Cardiac fibroblast (primary cell): ENCODE measurements at regions not wholly inside any gene's neighbourhood (a gene's known extent, or its start where the extent isn't known, plus 50 kb on each side); places are given as distances from the start of the nearest gene placed in this dataset.

Experiments
- DNase-seq, 2 donors: peaks; one replicate each; pipeline versions ENCODE4 v3.0.0 to v3.0.0-alpha.2; 2010; ENCODE audit warnings: low read depth in 2 of 2
- H3K4me3 ChIP-seq, 2 donors: replicated peaks in 1 of 2; 1 replicate in 1 of 2; 2 replicates in 1 of 2; pipeline ENCODE4 v1.5.1; 2011; ENCODE audit warnings: low read depth in 2 of 2, low read length in 2 of 2, mild to moderate bottlenecking in 2 of 2, moderate library complexity in 1 of 2
- CTCF ChIP-seq: IDR thresholded peaks from one replicate; pipeline ENCODE4 v1.5.1; 2011; ENCODE audit warnings: low read depth, mild to moderate bottlenecking, low read length, inconsistent platforms

- H3K4me3 ChIP-seq, result peak overlapping the region in 1 of 2 donors; percentile 13
- peak; percentile 89 to 97 for DNase-seq
- TF ChIP-seq CTCF, result no peak
Measured at GRCh38 chr7:17523813-17524739, 225.6 kb downstream of the AHR start.

DNA sequence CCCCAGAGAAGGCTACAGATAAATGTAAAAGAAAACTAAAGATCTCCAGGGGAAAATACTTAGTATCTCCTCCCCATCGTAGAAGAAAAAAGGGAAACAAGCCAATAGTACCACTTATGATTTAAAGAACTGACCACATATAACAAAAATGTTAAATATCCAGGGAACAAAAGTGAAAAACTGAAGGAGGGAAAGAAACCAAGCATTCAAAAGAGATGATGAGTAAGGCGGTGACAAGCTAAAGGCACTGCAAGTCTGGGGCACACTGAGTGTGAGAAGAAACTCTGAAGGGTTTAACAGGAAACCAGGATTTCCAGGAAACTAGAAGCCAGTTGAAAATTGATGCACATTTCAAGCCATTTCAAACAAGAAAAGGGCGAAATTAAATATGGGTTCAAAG lies 226.3 kb downstream of the AHR start:
- DNase-seq, result peak; percentile 58 to 92

DNA sequence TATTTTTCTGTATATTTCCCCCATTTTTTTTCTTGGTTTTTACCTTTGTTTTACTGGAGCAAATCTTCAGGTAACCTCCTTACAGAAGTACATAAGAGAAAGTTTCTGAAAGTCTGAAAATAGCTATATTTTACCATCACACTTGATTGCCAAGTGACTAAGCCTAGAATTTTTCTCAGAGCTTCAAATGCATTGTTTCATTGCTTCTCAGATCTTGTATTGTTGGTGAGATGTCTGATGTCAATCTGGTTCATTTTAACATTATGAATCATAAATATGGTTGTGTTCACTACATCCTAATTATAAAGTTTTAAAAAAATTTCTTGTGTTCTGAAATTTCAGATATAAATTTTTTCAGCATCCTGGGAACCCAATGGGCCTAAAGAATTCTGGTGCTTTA lies 228.2 kb downstream of the AHR start:
- peak in 1 of 2 donors; percentile 78 for DNase-seq
- no peak for TF ChIP-seq CTCF
- H3K4me3 ChIP-seq, result no peak overlapping the region

More for the DNA sequence above, 226.3 kb downstream of the AHR start:
- H3K4me3 ChIP-seq, result peak overlapping the region in 1 of 2 donors; percentile 13
- TF ChIP-seq CTCF, result no peak

DNA sequence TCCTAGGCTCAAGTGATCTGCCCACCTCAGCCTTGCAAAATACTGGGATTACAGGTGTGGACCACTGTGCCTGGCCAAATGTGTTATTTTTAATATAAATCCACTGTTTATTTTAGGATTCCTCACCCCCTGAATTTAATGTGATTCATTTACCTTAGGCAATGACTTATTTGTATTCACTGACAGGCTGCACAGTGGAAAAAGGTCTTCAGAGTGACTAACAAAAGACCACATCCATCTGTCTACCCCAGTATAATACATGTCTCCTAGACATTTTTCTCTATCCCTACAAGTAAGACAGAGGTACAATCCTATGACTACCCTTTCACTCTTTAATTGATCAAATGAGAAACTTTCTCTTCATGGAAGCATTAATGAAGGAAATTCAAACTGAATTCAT lies 230.2 kb downstream of the AHR start:
- no peak for TF ChIP-seq CTCF
- no peak overlapping the region for H3K4me3 ChIP-seq
- peak in 1 of 2 donors; percentile 60 for DNase-seq

GRCh38 chr7:17530244-17530643 lies 231.8 kb downstream of the AHR start:
- peak; percentile 96 for DNase-seq

GRCh38 chr7:17530741-17531421 lies 232.4 kb downstream of the AHR start:
- TF ChIP-seq CTCF, result peak; percentile 14
- H3K4me3 ChIP-seq, result no peak overlapping the region
- DNase-seq, result peak; percentile 66 to 73

More at GRCh38 chr7:17530244-17530643, 231.8 kb downstream of the AHR start:
- H3K4me3 ChIP-seq, result no peak overlapping the region
- no peak for TF ChIP-seq CTCF
